Caco-2 (cell line): ENCODE measurements at regions not wholly inside any gene's neighbourhood (a gene's known extent, or its start where the extent isn't known, plus 50 kb on each side); places are given as distances from the start of the nearest gene placed in this dataset.

Source experiments
- BruUV-seq: library from RNA; stranded (reverse); fragments of 400-500 nt; replicated peaks from 2 replicates; lab custom pipeline; 2021; lab: Mats Ljungman, UMichigan
- CTCF ChIA-PET: fragments of 300-600 bp; sonication (Branson Sonifier 250); formaldehyde crosslinking; loops from one replicate; lab custom pipeline; 2022; ENCODE audit warnings: antibody characterized with exemption; lab: Charles Lee
- POLR2A ChIA-PET: fragments of 300-600 bp; sonication (Branson Sonifier 250); formaldehyde crosslinking; loops from one replicate; lab custom pipeline; 2022; ENCODE audit warnings: antibody characterized with exemption; lab: Charles Lee
- DNase-seq, 2 experiments: peaks; one replicate each; pipeline versions ENCODE4 v3.0.0 to v3.0.0-alpha.2; 2020 to 2022
- H3K27me3 ChIP-seq: replicated peaks from 2 replicates; pipeline ENCODE4 v1.6.0; 2011; ENCODE audit warnings: low read length; ENCODE audit not compliant: control insufficient read depth, insufficient read depth
- H3K36me3 ChIP-seq: 2 replicates; pipeline ENCODE4 v1.5.1; 2011; ENCODE audit warnings: low read length; ENCODE audit not compliant: control insufficient read depth, insufficient read depth
- H3K4me1 ChIP-seq: fragments of 250-450 bp; sonication (Bioruptor Pico); 2 replicates; pipeline ENCODE4 v1.5.1; 2020; ENCODE audit warnings: mild to moderate bottlenecking
- H3K4me3 ChIP-seq: 2 replicates; pipeline ENCODE4 v1.5.1; 2011; ENCODE audit warnings: low read depth, mild to moderate bottlenecking, control low read depth, low read length
- H3K9me3 ChIP-seq: fragments of 250-450 bp; sonication (Bioruptor Pico); 2 replicates; pipeline ENCODE4 v1.5.1; 2020; ENCODE audit warnings: mild to moderate bottlenecking, moderate library complexity
- H3K27ac Mint-ChIP-seq: one replicate; pipeline ENCODE4 v1.8.0; 2022; ENCODE audit warnings: mixed read lengths; ENCODE audit not compliant: unreplicated experiment
- H3K27me3 Mint-ChIP-seq: one replicate; pipeline ENCODE4 v1.8.0; 2022; ENCODE audit warnings: mixed read lengths; ENCODE audit not compliant: insufficient read depth, unreplicated experiment
- H3K36me3 Mint-ChIP-seq: one replicate; pipeline ENCODE4 v1.8.0; 2022; ENCODE audit warnings: mild to moderate bottlenecking, mixed read lengths; ENCODE audit not compliant: insufficient read depth, unreplicated experiment
- H3K4me1 Mint-ChIP-seq: one replicate; pipeline ENCODE4 v1.8.0; 2022; ENCODE audit warnings: low read depth, mixed read lengths; ENCODE audit not compliant: unreplicated experiment
- H3K4me3 Mint-ChIP-seq: one replicate; pipeline ENCODE4 v1.8.0; 2022; ENCODE audit warnings: mild to moderate bottlenecking, moderate library complexity, mixed read lengths; ENCODE audit not compliant: unreplicated experiment
- H3K9me3 Mint-ChIP-seq: one replicate; pipeline ENCODE4 v1.8.0; 2022; ENCODE audit warnings: mixed read lengths; ENCODE audit not compliant: unreplicated experiment
- CTCF ChIP-seq, 2 experiments: fragments of 200-600 bp in 1 of 2; IDR thresholded peaks; 1 replicate in 1 of 2; 2 replicates in 1 of 2; pipeline versions ENCODE4 v1.5.1 to v1.8.0; 2011 to 2022; ENCODE audit warnings: antibody characterized with exemption in 1 of 2, control low read depth in 1 of 2, inconsistent platforms in 1 of 2, low read depth in 1 of 2, low read length in 1 of 2, mild to moderate bottlenecking in 1 of 2, moderate library complexity in 1 of 2; ENCODE audit not compliant: insufficient read depth in 1 of 2, severe bottlenecking in 1 of 2, unreplicated experiment in 1 of 2
- intact Hi-C: fragments of 100-400 bp; cut with micrococcal nuclease; formaldehyde crosslinking; loops from one replicate; pipeline ENCODE4 v1.10.0; 2022; ENCODE audit not compliant: unreplicated experiment

GRCh38 chrX:57964975-57965374 lies 54.7 kb upstream of the ZXDA start:
- Histone ChIP-seq H3K36me3 (no peaks in the 10 kb centered on the region), H3K4me1 (no peaks in the 10 kb centered on the region), H3K27me3 (no peaks in the 10 kb centered on the region), H3K4me3 (no peak overlapping the region), H3K9me3 (no peaks in the 10 kb centered on the region)
- no peak overlapping the region for H3K27ac Mint-ChIP-seq
- no peaks in the 10 kb centered on the region for H3K36me3 Mint-ChIP-seq
- CTCF ChIA-PET, result no interaction called here
- TF ChIP-seq CTCF (IDR thresholded peaks at IDR 0.05; ENCODE audit: insufficient read depth in 1 of 2, low read depth in 1 of 2, low read length in 1 of 2, severe bottlenecking in 1 of 2, unreplicated experiment in 1 of 2), result no peak
- DNase-seq, result no peak
- H3K4me1 Mint-ChIP-seq, result no peaks in the 10 kb centered on the region
- no peaks in the 10 kb centered on the region for H3K27me3 Mint-ChIP-seq
- BruUV-seq, result no TSS peak
- POLR2A ChIA-PET, result no interaction called here
- H3K9me3 Mint-ChIP-seq, result no peaks in the 10 kb centered on the region
- intact Hi-C loops, result no loop called here
- no peak overlapping the region for H3K4me3 Mint-ChIP-seq
